ENCODE measurements at regions not wholly inside any gene's neighbourhood (a gene's known extent, or its start where the extent isn't known, plus 50 kb on each side); places are given as distances from the start of the nearest gene placed in this dataset.

DNA sequence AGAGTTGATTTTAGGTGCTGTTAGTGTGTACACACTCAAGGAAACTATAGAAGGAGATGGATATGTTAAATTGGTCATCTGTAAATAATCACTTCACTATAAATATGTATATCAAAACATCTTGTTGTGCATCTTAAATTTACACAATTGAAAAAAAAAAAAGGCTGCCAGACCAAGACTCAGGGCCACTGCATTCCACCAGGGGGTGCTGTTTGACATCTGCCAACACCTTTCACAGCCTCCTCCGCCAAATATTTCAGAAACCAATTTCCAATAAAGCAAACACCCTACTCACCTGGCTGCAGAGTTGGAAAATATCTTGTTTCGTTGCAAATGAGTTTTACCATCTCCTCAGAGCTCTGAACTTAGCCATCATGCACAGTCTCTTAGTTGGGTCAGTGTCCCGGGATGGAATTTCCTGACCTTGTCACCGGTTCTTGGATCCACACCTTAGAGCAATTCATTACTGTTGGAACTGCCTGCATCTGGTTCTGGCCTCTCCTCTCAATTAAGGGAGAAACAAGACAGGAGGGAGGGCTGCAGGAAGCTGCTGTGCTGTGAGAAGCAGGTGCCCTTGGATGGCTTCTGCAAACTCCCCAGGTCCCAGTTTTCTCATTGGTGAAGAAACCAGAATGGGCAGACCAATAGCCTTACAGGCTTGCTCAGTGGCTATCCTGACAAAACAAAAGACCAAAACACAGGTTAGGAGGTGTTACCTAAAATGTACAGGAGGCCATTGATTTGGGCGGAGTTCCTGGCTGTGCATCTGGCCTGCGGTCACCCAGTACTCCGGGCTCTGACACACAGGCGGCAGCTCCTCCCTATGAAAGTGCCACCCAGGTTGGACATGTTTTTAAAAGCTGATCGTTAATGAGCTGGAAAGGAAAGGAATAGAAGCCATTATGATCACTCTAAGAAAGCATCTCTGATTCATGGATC, 746.6 kb downstream of the UQCRFS1 start:
- DNase-seq: peak; percentile 30 to 72 (median 51)
- TF ChIP-seq, protein P1, sequence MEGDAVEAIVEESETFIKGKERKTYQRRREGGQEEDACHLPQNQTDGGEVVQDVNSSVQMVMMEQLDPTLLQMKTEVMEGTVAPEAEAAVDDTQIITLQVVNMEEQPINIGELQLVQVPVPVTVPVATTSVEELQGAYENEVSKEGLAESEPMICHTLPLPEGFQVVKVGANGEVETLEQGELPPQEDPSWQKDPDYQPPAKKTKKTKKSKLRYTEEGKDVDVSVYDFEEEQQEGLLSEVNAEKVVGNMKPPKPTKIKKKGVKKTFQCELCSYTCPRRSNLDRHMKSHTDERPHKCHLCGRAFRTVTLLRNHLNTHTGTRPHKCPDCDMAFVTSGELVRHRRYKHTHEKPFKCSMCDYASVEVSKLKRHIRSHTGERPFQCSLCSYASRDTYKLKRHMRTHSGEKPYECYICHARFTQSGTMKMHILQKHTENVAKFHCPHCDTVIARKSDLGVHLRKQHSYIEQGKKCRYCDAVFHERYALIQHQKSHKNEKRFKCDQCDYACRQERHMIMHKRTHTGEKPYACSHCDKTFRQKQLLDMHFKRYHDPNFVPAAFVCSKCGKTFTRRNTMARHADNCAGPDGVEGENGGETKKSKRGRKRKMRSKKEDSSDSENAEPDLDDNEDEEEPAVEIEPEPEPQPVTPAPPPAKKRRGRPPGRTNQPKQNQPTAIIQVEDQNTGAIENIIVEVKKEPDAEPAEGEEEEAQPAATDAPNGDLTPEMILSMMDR (IDR thresholded peaks at IDR 0.05): peak; percentile 68 to 82 (median 78)
- no peak for TF ChIP-seq POLR2A (IDR thresholded peaks at IDR 0.05)
- peaks cover 0 to 10% (median 0%) of the 10 kb centered on the region in 12 donors for H3K4me1 ChIP-seq
- no peaks in the 10 kb centered on the region for H3K36me3 ChIP-seq
- WGBS, 4 donors: 62 to 70% (median 67%) methylated on average over 9 of the region's 9 CpGs
- intact Hi-C loops (cut with DNase I): loop anchor here (1.0 to 10.0 kb wide), 14 partner anchors 166 to 416 kb away; no protein-coding TSS in a partner anchor
- H3K27ac ChIP-seq: no peak overlapping the region
- no peaks in the 10 kb centered on the region for H3K9me3 ChIP-seq
- H3K4me3 ChIP-seq: no peak overlapping the region
- peaks cover 0 to 21% (median 0%) of the 10 kb centered on the region in 9 donors for H3K27me3 ChIP-seq
- ATAC-seq: peak in 1 of 4 donors; percentile 46

DNA sequence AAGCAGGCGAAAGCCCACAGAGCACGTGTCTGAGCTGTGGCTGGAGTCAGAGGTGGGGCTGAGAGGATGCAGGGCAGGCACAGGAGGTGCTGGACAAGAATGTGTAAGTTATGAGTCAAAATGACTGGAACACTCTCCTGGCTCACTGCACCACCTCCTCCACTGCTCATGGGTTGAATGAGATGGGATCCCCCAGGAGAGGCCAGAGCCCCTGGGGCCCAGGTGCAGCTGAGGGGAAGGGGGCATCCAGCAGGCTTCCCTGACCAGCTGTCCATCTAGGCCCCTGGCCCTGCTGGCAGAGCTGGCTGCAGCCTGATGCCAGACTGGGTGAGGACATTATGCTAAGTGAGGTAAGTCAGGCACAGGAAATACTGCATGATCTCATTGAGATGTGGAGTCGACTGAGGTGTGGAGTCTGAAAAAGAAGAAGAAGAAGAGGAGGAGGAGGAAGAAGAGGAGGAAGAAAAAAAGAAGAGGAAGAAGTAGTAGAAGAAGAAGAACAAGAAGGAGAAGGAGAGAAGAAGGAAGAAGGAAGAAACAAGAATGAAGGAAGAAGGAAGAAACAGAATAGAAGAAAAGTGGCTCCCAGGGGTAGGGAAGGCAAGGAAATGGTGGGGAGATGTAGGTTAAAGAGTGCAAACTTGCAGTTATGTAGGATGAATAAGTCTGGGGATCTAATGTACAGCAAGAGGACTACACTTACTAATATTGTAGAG, 747.4 kb downstream of the UQCRFS1 start:
- Histone ChIP-seq H3K4me1 (peaks cover 0 to 10% (median 0%) of the 10 kb centered on the region in 12 donors), H3K4me3 (no peak overlapping the region), H3K27me3 (peaks cover 0 to 23% (median 0%) of the 10 kb centered on the region in 9 donors), H3K9me3 (no peaks in the 10 kb centered on the region), H3K27ac (no peak overlapping the region), H3K36me3 (no peaks in the 10 kb centered on the region)
- TF ChIP-seq, protein P1 (IDR thresholded peaks at IDR 0.05): no peak
- no peak for TF ChIP-seq POLR2A (IDR thresholded peaks at IDR 0.05)
- peak in 1 of 4 donors; percentile 20 for ATAC-seq
- DNase-seq: no peak
- intact Hi-C loops (cut with DNase I): loop anchor here (1.0 to 10.0 kb wide), 15 partner anchors 167 to 417 kb away; no protein-coding TSS in a partner anchor
- 66 to 69% (median 68%) methylated on average over 3 of the region's 3 CpGs for WGBS, 4 donors

GRCh38 chr19:28463493-28464053, 749.4 kb downstream of the UQCRFS1 start:
- Histone ChIP-seq H3K27ac (no peak overlapping the region), H3K9me3 (no peaks in the 10 kb centered on the region), H3K36me3 (no peaks in the 10 kb centered on the region), H3K27me3 (peaks cover 0 to 19% (median 0%) of the 10 kb centered on the region in 9 donors), H3K4me3 (no peak overlapping the region), H3K4me1 (peaks cover 0 to 2% (median 0%) of the 10 kb centered on the region in 12 donors)
- DNase-seq: no peak
- ATAC-seq: no peak
- intact Hi-C loops (cut with DNase I): loop anchor here in 3 of 10 donors (2.0 to 10.0 kb wide), 4 partner anchors 171 to 411 kb away; no protein-coding TSS in a partner anchor
- 84 to 91% (median 87%) methylated on average over 5 of the region's 5 CpGs for WGBS, 4 donors
- TF ChIP-seq, protein P1 (IDR thresholded peaks at IDR 0.05): no peak
- no peak for TF ChIP-seq POLR2A (IDR thresholded peaks at IDR 0.05)

Measured in heart left ventricle (tissue), 16 donors.